ENCODE measurements at regions not wholly inside any gene's neighbourhood (a gene's known extent, or its start where the extent isn't known, plus 50 kb on each side); places are given as distances from the start of the nearest gene placed in this dataset.

- TF ChIP-seq POLR2A (IDR thresholded peaks at IDR 0.05) (no peak), CTCF (IDR thresholded peaks at IDR 0.05) (peak; percentile 43 to 90 (median 84))
Observed at GRCh38 chr1:10867138-10867721, 70.8 kb upstream of the CASZ1 start.

Measured in uterus (tissue), 2 donors.